Globus pallidus (tissue), 1 donor: ENCODE measurements at regions not wholly inside any gene's neighbourhood (a gene's known extent, or its start where the extent isn't known, plus 50 kb on each side); places are given as distances from the start of the nearest gene placed in this dataset.
A peak's percentile ranks its signal among the peaks of the same experiment; 100 is the strongest.
"Not testable (repeated sequence)": the region's sequence is repeated elsewhere in the genome, so short reads cannot be mapped to it uniquely, and the experiment has no call there.

Experiments used
- DNase-seq: peaks from one replicate; pipeline ENCODE4 v3.0.0-alpha.2; 2015; ENCODE audit warnings: low spot score

DNA sequence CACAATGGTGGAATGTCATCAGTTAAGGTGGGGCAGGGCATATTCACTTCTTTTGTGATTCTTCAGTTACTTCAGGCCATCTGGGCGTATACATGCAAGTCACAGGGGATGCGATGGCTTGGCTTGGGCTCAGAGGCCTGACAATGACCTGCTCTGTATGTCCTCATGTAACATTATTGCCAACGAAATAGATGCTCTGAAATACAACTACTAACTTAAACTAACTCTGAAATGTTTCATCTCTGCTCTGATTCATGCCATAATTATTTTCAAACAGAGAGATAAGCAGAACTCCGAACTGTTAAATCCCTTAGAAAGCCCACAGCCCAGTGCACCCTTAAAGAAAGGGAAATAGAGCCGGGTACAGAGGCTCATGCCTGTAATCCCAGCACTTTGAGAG lies 832.7 kb upstream of the PRKX start:
- DNase-seq: not testable (repeated sequence)

DNA sequence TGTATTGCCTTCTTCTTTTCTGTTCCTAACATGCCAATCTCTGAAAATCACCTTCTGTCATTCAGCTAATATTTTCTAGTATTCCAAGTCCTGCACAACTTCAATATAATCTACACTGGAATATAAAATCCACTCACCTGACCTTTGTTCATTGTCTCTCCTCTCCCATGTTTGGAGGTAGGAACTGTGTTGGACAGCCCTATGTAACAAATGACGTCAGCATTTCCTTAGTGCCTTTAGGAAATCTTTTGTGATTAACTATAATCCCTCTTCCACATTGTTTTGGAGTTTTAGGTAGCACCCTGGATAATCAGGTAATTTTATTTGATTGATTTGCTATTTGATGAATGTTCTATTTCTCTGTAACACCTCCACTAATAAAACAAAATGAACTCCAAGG lies 814.8 kb upstream of the PRKX start:
- DNase-seq: no peak

DNA sequence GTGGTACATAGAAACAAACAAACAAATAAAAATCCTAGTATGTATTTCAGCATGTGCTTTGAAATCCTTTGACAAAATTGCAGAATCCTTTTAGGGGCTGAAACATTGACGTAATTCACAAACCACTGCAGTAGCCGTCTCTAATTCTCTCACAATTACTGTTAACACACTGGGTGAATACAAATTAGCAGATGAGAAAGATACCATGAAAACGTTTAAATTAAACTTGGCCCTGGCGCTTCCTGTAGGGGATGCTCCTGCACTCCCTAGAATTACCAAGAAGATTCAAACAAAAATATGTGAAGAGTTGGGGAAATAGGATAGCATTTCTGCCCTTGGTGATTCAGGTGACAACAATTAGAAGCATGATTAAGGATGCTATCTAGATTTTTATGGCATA lies 772.5 kb upstream of the PRKX start:
- no peak for DNase-seq

DNA sequence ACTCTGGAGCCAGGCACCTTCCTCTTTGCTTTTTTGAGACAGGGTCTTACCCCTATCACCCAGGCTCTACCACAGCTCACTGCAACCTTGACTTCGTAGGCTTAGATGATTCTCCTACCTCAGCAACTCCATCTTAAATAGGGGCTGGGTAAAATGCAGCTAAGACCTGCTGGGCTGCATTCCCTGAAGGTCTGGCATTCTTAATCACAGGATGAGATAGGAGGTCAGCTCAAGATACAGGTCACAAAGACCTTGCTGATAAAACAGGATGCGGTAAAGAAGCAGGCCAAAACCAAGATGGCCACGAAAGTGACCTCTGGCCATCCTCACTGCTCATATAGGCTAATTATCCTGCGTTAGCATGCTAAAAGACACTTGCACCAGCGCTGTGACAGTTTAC lies 770.8 kb upstream of the PRKX start:
- DNase-seq: no peak

DNA sequence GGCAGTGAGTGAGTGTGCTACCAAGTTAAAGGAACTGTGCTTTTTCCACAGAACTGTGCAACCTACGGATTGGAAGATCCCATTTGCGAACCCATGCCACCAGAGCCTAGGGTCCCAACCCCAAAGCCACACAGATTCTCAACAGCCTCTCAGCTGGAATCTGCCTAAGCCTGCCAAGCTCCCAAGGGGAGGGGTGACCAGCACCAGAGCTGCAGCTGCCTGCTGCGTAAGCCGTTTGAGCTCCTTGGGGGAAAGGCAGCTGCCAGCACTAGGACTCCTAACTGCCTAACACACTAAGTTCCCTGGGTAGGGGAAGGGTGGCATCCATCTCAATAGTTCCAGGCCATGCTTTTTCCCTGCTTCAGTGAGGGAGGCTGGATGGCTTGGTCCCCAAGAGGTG lies 738.1 kb upstream of the PRKX start:
- DNase-seq: no peak

DNA sequence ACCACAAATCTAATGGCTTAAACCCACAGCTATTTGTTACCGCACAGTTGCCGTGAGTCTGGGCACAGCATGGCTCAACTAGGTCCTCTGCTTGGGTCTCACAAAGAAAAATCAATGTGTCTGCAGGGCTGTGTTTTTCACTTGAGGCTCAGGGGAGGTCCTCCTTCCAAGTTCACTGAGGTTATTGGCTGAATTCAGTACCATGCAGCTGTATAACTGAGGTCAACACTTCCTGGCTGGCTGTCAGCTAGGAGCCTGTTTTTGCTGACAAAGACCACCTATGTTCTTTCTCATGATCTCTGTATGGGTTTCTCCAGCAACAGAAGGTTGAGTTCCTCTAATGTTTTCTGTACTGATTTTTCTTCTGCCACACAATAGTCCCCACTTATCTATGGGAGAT lies 736.7 kb upstream of the PRKX start:
- no peak for DNase-seq

DNA sequence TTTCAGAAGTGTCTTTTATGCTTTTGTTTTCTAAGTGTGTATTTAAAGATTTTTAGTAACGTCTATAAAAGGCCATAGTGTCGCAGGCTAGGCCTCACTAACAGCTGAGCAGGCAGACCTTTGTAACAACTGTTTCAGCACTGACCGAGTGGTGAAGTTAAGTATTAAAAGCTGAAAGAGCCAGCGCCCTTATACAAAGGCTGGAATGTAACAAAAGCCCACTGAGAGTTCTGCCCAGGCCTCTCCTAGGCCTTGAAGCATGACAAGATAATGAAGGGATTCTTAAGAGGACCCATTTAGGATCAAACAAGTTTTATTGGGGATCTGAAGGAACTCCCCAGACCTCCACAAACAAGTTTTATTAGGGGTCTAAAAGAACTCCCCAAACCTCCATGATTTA lies 722.5 kb upstream of the PRKX start:
- no peak for DNase-seq

DNA sequence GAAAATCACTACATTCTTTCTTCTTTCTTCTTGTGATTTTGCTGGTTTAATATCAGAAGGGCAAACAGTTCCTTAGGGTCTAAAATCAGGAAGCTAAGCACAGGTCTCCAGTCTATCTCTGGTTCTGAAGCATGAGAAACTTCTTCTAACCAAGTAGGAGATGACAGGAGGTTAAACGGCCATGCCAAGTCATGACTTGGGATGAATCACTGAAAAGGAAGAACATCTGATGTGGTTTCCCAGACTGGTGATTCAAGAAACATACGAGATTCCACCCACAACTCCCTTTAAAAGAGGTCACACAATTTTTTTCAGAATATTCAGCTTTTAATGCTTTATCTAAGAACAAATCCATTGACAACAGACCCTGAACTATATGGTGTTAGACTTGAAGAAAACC lies 684.0 kb upstream of the PRKX start:
- no peak for DNase-seq

DNA sequence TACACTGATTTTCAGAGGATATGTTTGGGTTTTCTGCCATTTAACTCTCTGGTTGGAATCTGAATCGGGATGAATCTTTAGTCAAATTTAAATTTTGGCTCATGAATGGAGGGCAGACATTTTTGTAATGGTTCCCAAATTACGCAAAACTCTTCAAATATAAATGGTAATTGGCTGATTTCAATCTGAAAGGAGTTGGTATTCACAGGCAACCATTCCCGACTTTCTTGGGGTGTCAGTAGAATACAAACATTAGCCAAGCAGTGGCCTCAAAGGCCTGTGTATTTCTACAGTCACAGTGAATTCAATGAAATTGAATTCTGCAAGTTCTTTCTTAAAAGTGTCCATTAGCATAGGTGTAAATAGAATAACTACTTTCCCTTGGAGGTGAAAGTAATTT lies 668.8 kb upstream of the PRKX start:
- DNase-seq: peak; percentile 2

DNA sequence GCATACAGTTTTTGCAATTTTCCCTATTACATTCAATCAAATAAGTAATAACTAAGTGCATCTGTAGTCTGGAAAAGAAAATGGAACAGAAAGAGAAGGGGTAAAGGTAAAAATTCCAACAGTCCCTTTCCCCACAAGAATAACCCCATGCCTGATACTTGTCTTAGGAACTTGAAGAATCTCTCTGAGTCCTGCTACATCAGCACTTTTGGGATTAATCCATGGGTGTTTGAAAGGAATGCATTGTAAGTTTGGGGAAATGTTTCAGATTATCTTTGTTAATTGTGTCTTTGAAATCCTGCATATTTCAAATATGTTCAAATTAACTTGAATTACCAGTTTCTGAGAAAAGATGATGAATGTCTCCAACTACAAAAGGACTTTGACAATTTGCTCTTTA lies 667.3 kb upstream of the PRKX start:
- no peak for DNase-seq

DNA sequence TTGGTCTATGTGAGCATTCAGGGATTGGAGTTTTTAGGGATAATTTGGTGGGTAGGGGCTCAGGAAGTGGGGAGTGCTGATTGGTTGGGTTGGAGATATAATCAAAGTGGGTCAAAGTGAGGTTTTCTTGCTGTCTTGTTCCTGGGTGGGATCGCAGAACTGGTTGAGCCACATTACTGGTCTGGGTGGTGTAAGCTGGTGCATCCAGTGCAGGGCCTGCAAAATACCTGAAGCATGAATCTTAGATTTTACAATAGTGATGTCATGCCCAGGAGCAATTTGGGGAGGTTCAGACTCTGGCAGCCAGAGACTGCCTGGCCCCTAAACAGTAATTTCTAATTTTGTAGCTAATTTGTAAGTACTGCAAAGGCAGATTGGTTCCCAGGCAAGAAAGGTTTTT lies 665.6 kb upstream of the PRKX start:
- DNase-seq: no peak

DNA sequence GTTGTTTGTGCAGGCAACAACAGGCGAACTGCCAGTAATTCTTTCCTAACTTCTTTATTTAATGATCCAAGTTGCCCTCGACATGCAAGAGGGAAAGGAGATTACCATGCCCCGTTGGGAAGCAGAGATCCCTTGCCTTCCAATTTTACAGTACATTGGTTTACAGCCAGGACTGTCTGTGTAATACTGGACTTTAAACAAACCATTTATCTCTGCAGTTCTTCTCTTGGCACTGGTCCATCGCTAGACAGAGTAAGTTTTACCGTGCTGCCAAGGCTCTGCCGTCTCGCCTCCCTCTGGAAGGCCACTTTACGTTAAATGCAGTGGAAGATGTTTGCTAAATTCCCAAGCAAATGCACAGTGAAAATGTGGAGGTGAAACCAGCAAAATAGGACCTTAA lies 660.3 kb upstream of the PRKX start:
- no peak for DNase-seq

DNA sequence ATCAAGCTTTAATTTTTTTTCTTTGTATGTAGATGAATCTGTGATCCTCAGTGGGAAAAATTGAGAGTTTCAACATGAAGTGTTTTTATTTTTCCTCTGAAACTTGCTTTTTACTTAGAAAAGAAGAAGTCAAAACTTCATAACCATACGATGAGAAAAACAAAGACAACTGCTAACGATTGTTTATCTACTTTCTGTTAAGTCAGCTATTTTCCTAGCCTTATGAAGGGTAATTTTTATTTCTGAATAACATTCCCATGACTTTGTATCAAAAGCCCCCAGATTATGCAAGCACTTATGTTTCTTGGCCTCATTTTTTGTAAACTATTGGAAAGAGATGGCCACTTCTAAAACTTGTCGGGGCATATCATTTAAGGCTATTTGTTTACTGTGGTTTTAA lies 645.1 kb upstream of the PRKX start:
- no peak for DNase-seq

DNA sequence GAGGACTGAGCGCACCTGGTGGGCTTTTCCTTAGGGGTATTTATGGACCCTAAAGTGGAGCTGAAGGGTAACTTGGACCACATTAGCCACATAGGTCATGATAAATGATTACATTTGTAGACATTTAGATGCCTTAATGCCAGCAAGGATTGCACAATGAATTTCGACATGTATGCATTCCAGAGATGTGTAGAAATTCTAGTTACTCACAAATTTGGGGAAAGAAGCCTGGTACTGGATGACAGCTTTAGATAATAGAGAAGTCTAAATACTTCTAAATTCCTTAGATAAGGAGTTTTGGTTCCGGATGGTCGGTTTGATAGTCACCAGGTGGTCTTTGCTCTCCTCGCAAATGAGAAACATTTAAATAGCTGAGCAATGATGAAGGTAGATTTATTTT lies 609.5 kb upstream of the PRKX start:
- no peak for DNase-seq

DNA sequence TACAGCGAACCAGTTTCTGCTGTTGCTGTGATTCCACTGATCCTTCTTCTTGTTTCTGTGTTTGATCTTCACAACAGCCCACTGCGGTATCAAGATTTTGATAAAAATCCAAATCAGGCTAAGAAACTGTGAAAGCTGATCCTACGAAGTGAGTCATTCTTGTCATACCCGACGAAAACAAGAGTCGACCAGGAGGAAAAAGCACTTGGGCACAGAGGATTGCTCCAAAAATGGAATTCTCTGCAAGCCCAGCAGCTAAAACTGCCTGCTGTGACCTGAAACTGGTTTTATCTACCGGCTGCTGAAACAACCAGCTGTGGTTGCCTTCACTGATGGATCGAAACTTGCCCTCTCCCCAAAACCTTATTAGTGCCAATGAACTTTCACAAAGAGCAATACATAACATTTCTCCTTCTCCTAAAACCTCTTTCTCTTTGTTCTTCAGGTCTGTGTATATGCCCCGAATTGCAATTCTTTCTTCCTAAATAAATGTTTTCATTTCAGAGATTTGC lies 607.0 kb upstream of the PRKX start:
- DNase-seq: no peak

DNA sequence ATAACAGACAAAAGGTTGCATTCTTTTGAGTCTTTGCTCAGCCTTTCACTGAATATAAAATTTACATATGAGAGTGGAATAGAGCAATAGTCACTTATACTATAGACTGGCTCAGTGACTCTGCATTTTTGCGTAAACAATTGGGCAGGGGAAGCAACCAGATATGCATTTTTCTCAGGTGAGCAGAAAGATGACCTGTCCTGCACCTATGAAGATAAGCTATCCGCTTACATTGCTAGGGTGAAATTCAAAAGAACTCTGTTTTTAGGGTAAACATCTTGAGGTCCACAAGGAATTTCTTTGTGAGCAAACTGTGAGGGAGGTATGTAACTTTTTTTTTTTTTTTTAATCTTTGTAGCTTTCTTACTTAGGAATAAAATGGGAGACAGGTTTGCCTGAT lies 602.4 kb upstream of the PRKX start:
- no peak for DNase-seq

DNA sequence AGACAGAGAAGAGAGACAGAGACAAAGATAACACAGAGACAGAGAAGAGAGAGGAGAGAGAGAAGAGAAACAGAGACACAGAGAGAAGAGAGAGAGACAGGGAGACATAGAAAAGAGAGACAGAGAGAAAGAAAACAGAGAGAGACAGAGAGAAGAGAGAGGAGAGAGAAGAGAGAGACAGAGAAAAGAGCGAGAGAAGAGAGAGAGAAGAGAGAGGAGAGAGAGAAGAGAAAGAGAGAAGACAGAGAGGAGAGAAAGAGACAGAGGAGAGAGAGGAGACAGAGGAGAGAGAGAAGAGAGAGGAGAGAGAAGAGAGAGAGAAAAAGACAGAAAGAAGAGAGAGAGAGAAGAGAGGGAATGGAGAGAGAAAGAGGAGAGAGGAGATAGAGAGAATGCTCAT lies 601.1 kb upstream of the PRKX start:
- DNase-seq: no peak

DNA sequence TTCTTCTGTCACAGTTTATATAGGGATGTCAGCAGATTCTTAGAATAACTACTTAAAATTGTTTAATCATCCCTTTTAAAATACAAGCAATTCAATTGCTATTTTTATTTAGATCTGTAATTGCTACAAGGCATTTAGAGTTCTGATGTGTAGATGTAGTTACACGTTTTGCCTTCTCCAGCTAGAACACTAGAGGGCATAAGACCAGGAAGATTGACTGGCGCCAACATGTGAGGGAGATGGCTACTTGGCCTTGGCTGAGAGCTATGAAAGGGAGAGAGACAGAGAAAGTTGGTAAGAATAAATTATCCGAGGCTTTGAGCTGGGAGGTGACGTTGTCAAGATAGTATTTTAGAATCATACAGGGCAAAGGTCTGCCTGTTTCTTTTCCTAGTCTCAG lies 563.7 kb upstream of the PRKX start:
- DNase-seq: no peak

DNA sequence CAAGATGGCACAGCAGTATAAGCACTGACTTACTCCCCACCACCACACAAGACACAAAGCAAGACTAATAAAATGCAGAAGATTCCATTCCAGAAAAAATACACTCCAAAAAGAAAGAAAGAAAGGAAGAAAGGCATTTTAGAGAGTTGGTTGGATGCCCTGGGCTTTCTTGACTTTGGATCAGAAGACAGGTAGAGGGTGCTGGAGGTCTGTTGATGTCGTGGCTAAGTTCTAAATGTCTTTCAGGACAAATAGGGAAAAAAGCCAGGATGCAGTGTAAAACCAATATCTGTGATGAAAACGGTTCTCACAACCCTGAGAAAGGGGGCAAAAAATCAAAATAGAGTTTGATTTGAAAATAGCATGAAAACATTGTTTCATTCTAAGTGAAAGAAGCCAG lies 555.2 kb upstream of the PRKX start:
- no peak for DNase-seq

DNA sequence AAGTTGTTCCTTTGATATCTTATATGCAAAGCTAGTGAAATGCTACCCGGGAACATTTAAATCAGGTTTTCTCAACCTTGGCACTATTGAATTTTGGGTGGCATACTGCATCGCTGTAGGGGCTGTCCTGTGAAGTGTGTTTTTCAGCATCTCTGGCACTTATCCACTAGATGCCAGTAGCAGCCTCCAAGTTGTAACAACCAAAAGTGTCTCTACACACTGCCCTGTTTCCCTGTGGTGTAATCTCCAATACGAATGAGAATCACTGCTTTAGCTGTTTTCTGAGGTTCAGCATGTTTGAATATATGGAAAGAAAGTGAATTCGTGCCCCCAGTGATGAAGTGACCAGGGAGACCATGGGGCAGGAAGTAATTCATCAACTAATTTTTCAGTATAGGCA lies 551.6 kb upstream of the PRKX start:
- DNase-seq: no peak

DNA sequence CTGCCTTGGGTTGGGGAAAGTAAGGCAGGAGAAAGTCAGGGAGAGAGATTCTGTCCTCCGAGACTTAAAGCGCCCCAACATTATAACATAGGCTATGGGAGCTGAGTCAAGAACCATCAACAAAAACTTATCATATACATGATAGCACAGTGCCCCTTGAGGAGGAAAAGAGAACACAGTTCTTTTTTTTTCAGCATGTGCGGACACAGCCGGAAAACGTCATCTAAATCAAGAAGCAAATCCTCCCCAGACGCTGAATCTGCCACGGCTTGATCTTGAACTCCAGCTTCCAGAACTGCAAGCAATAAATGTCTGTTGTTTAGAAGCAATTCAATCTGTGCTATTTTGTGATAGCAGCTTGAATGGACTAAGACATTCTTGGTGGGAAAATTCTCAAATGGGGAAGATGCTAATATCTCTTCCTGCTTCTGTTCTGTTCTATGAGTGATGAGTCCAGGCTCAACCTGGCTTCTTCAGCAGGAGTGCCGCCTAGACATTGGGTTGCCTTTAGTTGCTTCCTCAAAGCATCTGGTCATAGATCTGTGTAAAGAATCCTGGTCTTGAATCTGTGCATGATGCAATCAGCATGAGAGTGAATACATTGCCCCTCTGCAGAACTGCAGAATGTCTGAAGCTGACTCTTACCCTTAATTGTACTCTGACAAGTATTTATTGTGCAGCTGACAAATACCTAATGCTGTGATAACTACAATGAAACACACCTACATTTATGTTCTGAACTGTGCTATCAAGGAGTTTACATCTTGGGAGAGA lies 549.8 kb upstream of the PRKX start:
- DNase-seq: peak; percentile 0

DNA sequence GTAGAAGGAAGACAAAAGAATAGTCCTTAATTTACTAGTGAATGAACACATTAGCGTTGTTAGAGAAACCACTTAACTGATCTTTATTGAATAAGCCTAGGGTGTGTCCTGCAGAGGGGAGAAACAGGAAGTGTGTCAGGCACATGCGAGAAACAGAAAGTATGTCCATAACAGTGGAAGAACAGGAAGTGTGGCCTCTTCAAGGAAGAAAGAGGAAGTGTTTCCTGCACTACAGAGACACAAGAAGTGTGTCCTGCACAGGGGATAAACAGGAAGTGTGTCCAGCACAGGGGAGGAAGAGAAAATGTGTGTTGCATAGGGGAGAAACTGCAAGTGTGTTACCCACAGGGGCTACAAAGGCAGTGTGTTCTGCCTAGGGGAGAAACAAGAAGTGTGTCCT lies 539.6 kb upstream of the PRKX start:
- no peak for DNase-seq

DNA sequence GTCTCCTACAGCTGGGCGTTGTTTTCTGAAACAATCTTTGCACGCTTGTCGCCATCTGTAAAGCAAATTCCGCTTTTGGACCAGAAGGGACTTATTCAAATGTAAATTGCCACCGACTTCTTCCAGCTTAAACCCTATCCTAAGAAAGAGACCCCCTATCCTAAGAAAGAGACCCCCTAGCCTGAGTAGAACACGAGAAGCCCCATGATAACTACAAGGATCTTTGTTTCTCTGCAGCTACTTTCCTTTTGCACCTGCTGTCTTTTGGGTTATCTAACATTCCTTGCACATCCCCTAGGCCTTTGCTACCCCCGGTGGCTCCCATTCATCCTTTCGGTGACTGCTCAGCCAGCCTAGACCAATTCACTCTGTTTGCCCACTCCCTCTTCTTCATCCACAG lies 536.0 kb upstream of the PRKX start:
- DNase-seq: no peak

DNA sequence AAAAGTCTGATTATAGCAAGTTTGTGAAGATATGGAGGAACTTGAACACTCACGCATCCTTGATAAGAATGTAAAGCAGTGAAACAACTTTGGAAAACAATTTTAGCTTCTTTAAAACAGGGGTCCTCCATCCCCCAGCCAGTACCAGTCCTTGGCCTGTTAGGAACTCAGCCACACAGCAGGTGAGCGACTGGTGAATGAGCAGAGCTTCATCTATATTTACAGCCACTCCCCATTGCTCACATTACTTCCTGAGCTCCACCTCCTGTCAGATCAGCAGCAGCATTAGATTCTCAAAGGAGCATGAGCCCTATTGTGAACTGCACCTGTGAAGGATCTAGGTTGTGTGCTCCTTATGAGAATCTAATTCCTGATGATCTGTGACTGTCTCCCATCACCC lies 530.3 kb upstream of the PRKX start:
- DNase-seq: no peak
